Jurkat, Clone E6-1 (cell line): ENCODE measurements at regions not wholly inside any gene's neighbourhood (a gene's known extent, or its start where the extent isn't known, plus 50 kb on each side); places are given as distances from the start of the nearest gene placed in this dataset.
"Not testable (repeated sequence)": the region's sequence is repeated elsewhere in the genome, so short reads cannot be mapped to it uniquely, and the experiment has no call there.

Source experiments
- DNase-seq: peaks from one replicate; pipeline ENCODE4 v3.0.0-alpha.2; 2011; ENCODE audit warnings: low read depth, low spot score
- H3K4me3 ChIP-seq: 2 replicates; pipeline ENCODE4 v1.5.1; 2011; ENCODE audit warnings: mild to moderate bottlenecking, low read length, control low read depth, moderate library complexity

DNA sequence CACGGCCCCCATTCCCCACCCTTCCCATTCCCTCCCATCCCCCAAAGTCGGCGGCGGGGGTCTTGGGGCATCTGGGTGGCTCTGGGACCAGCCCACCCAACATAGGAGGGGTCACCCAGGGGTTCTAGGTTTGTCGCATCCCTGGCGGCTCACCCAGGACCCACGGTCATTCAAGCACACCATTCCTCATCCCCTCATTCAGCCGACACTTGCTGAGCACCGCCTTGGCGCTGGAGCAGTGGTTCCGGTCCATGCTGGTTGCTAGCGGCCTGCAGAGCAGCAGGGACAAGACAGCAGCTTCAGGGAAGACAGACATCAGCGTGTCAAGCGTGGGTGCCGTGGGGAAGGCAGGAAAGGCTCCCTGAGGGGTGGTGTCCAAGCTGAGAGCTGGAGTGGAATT lies 50.5 kb upstream of the OTOS start:
- DNase-seq = no peak
- H3K4me3 ChIP-seq = no peak overlapping the region

DNA sequence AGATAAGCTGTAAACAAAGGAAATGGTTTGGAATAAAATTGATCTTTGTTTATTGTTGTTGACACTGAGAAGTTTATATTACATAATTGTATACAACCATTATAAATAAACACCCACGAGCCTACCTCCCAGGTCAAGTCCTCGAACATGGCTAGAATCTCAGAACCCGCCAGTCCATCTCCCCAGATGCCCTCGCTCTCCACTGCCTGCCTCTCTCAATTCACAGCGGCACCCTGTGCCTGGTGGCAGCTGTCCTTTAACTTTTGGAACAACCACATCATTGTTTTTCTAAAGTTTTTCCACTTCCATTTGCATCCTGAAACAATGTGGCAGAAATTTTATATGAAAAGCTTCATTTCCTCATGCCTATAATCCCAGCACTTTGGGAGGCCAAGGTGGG lies 52.2 kb upstream of the OTOS start:
- no peak overlapping the region for H3K4me3 ChIP-seq
- no peak for DNase-seq

DNA sequence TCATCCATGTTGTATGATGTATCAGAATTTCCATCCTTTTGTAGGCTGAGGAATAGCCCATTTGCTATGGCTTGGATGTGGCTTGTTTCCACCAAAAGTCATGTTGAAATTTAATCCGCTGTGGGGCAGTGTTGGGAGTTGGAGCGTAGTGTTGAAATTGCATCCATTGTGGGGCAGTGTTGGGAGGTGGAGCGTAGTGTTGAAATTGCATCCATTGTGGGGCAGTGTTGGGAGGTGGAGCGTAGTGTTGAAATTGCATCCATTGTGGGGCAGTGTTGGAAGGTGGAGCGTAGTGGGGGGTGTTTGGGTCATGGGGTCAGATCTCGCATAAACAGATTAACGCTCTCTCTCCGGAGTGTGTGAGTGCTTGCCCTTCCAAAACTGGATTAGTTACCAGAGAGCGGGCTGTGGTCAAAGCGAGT lies 53.9 kb upstream of the OTOS start:
- not testable (repeated sequence) for H3K4me3 ChIP-seq, DNase-seq

DNA sequence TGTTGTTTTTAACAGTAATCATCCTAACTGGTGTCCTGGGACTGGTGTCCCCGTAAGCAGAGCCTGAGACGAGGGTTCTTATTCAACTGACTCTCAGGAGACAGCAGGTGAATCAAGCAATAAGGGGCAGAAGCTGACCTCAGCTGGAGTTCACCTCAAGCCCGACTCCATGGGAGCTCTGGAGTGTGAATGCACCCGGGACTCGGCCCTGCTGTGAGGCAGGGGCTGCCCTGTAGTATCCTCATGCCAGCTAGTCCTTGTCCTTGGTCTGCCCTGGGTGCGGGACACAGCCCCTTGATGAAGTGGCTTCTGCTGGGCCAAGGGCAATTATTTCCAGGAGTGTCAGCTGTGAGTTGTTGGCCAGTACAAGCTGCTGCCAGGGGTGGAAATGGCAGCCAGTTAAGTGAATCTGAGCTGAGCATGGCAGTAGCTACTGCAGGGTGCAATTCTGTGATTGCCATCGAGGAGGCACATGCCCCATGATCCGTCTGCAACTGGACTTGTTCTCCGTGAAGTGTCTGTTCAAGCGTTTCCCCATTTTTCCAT lies 54.9 kb upstream of the OTOS start:
- H3K4me3 ChIP-seq = no peak overlapping the region
- DNase-seq = no peak

DNA sequence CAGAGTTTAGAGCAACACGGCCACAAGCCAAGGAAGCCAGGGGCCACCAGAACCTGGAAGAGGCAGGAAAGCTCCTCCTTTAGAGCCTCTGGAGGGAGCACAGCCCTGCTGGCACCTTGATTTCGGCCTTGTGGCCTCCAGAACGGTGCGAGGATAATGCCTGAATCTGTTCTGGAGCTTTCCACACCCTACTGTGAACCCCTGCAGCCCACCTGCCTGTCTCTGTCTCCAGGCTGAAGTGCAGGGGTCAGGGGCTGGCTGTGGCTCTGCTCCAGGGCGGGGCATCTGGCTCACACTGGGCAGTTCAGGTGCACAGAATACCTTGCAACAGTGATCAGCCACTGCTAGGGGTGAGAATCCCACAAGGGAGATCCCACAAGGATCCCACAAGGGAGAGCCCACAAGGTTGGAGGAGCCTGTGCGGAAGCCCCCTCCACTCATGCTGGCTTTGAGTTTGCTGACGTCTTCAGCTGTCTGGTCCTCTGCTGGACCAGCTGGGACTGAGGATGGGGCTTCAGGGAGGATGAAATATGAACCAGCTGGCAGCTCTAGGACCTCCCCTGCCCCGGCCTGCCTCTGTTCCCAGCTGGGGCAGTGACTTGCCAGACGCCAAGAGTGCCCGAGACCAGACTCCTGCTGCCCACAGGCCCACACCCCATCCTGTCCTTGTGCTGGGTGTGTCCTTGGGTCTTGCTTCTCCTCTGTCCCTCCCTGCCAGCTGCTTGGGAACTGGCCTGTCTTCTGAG lies 56.4 kb upstream of the OTOS start:
- H3K4me3 ChIP-seq = no peak overlapping the region
- DNase-seq = no peak

DNA sequence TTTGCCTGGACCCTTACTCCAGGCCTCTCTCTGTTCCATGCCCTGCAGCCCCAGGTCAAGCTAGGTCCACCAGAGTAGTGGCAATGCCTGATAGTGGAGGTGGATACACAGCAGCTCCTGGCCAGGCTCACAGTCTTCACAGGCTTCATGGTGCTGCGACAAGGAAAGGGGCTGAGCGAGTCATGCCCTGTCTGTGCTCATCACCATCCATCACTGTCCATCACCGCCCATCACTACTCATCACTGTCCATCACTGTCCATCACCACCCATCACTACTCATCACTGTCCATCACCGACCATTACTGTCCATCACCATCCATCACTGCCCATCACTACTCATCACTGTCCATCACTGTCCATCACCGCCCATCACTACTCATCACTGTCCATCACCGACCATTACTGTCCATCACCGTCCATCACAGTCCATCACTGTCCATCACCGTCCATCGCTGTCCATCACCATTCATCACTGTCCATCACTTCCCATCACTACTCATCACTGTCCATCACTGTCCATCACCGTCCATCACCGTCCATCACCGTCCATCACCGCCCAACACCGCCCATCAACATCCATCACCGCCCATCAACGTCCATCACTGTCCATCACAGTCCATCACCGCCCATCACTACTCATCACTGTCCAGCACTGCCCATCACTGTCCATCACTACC lies 57.1 kb upstream of the OTOS start:
- no peak for DNase-seq
- no peak overlapping the region for H3K4me3 ChIP-seq

DNA sequence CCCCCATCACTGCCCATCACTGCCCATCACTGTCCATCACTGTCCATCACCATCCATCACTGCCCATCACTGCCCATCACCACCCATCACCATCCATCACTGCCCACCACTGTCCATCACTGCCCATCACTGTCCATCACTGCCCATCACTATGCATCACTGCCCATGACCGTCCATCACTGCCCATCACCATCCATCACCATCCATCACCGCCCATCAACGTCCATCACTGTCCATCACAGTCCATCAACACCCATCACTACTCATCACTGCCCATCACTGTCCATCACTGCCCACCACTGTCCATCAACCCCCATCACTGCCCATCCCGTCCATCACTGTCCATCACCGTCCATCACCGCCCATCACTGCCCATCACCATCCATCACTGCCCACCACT lies 57.8 kb upstream of the OTOS start:
- no peak overlapping the region for H3K4me3 ChIP-seq
- DNase-seq = no peak

DNA sequence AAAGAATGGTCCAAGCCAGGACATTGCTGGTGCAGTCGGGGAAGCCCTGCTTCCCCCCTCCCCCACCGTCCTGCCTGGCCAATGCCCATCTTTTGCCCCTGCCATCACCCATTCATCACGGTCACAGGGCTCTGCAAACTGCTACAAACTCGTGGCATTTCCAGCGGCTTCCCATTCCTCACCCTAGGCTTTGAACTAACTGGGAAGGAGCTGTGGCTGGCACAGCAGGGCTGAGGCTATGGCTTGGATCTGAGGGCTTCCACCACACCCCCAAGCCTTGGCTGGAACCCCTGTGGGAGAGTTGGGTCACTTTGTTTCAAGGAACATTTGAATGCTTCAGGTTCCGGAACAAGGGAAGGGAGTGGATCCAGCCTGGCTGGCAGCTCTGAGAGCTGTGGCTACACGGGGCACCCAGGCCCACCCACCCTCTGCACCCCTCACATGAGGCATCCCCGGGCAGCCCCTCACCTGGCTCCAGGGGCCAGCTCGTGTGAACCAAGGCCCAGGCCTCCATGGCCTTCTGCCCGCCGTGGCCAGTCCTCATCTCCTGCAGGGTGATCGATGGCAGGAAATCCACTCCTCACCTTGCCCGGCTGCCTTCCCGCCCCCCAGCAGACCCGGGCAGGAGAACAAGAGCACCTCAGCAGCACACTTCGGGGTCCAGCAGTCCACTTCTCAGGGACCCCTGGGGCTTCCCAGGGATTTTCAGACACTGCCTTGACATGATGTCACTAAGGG lies 58.8 kb upstream of the OTOS start:
- no peak for DNase-seq
- H3K4me3 ChIP-seq = no peak overlapping the region

DNA sequence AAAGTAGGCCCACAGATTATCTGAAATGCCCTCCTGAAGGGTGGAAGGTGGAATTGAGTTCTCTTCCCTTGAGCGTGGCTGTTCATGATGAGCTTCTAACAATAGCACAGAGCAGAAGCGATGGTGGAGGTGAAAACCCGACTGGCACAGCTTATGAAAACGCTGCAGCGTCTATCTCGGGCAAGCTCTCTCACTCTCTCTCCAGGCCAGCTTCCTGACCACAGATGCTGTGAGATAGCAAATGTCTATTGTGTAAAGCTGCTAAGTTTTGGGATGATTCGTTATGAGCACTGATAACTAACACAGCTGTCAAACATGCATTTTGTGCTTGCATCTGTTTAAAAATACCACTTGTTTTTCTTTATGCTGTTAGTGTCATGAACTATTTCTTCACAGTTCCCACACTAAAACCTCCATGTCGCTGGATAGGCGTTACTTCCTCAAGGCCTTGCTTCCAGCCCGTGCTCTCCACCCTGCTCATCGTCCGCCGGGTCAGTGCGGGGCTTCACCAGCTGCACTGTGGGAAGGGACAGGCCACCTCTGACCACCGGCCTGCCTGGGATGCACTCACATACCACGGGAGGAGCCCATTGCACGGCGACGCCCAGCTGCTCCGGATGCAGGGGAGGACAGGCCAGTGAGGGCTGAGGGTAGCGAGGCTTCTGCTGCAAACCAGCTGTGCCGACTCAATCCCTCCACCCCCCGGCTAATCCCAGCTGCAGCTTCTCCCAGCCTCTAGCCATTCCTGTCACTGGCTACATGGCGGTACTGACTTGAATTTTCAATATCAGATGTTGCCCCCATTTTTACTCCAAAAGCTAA lies 60.0 kb upstream of the OTOS start:
- peak; percentile 3 for DNase-seq
- no peak overlapping the region for H3K4me3 ChIP-seq

DNA sequence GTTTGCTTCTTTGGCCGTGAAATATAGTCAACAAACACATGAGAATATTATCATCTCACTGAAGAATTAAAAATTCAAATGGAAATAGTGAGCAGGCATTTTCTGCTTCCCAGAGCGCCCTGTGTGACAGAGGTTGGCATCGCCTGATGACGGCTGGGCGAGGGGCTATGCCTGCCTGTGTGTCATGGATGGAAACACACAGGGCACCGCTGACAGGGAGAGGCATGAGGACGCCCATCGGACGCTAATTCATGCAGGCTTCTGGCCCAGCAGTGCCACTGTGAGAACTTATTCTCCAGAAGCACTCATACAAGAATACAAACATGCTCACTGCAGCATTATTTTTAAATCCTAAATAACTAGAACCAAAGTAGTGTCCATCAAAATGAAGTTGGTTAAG lies 61.4 kb upstream of the OTOS start:
- no peak overlapping the region for H3K4me3 ChIP-seq
- DNase-seq = no peak

DNA sequence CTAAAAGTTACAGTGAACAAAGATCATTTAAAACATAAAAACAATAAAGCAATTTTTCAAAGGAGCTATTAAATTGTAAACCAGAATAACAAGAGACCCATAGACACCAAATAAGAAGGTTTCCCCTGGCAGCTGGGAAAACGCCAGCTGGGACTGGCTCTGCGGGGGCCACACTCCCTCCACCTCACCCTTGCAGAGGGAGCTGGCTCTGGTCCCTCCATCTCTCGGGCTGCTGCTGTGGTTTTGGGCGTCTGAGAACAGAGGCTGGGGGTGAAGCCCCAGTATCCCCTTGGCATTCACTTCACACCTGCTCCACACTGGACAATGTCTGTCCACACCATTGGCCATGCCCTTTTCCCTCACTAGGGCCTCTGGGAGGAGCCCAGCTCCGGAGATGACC lies 62.1 kb upstream of the OTOS start:
- DNase-seq = no peak
- no peak overlapping the region for H3K4me3 ChIP-seq

DNA sequence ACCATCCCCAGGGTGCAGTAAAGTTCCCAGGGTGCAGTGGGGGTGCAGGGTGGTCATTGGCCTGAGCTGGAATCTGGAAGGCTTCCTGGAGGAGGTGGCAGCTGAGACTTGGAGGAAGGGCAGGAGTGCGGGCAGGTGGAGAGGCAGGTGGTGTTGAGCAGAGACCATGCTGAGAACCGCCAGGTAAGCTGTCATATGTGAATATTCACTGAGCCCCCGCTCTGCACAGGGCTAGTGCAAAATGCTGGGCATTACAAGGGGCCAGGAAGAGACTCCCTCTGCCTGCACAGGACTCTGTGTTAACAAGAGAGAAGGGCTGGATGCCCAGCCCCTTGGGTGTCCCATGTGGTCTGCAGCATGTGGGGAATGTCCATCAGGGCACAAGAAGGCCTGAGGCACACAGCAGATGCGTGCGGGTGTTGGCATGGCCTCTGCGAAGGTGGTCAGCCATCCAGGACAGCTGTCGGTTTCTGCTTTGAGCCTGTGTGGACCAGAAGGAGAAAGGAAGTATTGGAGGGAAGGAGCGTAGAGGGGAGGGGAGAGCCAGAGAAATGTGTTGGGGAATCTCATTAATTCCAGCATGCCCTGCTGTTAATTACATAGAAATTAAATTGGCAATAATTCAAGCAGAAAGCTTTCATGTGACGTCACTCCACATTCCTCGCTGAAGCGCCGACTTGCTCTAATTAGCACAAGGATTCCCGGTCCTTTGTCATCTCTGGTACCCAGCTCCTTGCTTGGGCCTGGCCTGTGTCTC lies 62.8 kb upstream of the OTOS start:
- H3K4me3 ChIP-seq = no peak overlapping the region
- no peak for DNase-seq

DNA sequence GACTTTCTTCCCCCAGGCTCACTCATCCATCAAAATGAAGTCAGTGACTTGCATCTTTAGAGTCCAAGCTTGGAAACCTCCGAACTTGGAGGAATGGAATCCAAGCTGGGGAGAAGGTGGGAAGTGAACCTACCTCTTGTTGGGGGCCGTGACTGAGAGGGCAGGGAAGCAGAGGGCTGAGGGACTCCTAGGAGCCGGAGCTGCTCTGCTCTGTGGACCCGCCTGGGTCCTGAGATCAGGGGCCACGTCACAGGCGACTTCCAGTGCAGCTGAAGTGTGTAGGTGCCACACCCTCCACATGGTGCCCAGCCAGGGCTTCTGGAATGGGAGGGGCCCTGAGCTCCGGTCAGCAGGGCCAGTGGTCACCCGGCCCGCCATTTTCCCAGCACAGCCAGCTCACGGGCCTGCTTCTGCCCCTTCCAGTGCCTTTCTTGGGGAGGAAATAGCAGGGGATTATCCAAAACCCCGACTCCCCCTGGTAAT lies 63.4 kb upstream of the OTOS start:
- DNase-seq = no peak
- no peak overlapping the region for H3K4me3 ChIP-seq

DNA sequence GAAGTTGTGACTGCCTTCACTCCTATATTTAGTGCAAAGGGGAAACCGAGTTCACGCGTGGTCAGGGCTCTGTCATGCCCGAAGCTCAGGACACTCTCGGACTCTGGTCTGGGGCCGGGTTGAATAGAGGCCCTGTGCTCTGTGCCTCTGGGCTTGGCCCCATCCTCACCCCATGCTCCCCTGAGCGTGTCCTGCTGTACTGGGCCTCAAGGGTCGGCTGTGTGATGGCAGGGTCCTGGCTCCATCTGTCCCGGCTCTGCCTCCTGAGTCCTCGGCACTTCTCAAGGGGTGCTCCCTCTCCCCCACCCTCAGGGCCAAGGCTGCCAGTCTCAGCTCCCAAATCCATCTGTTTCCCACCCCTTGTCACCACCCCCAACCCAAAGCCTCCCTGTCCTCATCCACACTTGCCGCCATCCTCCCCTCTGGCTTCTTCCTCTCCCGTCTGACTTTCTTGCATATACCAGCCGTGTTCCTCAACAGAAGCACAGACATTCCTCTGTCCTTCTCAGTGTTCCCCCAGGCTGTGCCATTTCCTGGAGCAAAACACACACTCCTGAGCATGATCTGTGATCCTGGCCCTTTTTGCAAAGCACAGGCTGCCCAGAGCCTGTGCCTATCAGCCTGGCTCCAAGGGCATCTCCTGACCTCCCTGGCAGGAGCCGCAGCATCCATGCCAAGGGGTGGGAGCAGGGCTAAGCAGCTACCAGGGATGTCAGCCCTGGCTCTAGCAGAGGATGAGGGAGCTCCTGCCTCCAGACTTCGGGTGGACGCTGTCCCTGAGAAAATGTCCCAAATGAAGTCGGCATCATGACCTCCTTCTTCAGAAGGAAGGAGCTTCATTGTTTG lies 64.2 kb upstream of the OTOS start:
- H3K4me3 ChIP-seq = no peak overlapping the region
- no peak for DNase-seq

DNA sequence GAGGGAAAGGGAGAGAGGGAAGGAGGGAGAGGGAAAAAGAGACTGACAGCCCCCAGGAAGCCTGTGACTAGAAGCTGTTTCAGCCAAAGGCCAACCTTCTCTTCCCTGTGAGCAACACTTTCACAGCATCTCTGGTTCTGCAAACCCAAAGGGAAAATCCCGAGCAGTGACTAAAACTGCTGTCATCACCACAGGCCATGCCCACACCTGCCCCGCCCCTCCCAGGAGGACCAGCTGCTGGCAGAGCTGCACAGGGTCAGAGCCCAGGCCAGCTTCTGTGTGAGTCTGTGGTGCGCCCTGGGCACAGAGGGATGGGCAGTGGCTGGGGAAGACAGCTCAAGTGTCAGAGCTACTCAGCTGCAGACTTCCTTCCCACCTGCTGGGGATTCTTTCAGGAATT lies 64.9 kb upstream of the OTOS start:
- H3K4me3 ChIP-seq = no peak overlapping the region
- DNase-seq = no peak

DNA sequence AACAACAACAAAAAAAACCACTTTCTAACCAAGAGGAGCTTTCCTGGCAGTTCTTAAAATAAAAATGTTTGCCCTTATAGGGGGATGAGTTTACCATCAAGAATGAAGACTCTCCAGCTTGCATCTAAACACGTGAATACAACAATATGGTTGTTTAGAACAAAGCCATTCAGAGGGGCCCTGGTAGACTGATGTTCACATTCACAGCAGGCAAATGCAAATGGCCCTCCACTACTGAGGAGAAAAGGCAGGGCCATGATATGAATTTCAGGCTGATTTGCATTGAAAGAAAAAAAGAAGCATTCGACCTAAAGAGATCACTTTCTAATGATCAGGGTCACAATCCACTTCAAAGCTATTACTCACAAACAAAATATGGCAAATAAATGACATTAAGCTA lies 65.3 kb upstream of the OTOS start:
- H3K4me3 ChIP-seq = no peak overlapping the region
- no peak for DNase-seq

DNA sequence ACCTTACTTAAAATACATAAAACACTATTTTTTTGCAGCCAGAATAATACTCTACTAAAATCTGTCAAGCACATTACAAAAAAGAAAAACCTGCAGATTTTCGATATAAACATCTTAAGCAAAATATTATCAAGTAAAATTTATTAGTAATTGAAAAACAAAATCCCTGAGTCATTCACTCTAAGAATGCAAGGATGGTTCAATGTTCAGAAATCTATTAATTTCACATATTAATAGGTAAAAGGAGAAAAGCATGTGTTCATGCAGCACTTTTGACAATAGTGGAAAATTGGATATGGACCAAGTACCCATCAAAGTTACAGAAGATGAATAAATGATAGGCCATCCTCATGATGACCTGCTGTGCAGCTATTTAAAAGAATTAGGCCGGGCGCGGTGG lies 66.2 kb upstream of the OTOS start:
- no peak overlapping the region for H3K4me3 ChIP-seq
- no peak for DNase-seq

DNA sequence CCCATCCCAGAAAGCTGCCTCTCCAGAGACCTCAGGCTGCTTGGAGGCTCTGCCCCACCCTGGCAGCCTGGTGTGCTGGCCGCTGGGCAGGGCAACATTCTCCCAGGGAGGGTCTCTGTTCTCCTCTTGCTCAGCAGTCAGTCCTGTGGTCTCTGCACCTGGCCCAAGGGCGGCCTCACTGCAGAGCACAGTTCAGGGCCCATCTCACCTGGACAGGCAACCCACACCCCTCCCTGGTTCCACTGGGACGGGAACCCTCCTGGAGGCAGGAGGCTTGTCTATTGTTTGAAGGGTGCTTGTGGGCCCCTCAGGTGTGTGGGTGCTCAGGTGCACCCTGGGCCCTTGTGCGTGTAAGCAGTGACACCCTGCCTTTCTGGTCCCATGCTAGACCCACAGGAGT lies 67.2 kb upstream of the OTOS start:
- no peak for DNase-seq
- no peak overlapping the region for H3K4me3 ChIP-seq
